Left lung (tissue), 4 donors: ENCODE measurements at regions not wholly inside any gene's neighbourhood (a gene's known extent, or its start where the extent isn't known, plus 50 kb on each side); places are given as distances from the start of the nearest gene placed in this dataset.

Experiments
- ATAC-seq: fragments of 200-7000 bp; cut with Tn5 transposase; one replicate; pipeline ENCODE4 v1.9.1; 2020; ENCODE audit warnings: moderate library complexity
- DNase-seq, 4 donors: peaks; one replicate each; pipeline ENCODE4 v3.0.0-alpha.2; 2013 to 2020
- H3K27ac ChIP-seq, 2 donors: fragments of 200-600 bp; sonication (generic) in 1 of 2; one replicate each; pipeline versions ENCODE4 v1.5.0 to v1.8.0; 2020 to 2021
- H3K27me3 ChIP-seq, 2 donors: fragments of 200-600 bp; sonication (generic) in 1 of 2; one replicate each; pipeline versions ENCODE4 v1.5.0 to v1.8.0; 2020 to 2021
- H3K36me3 ChIP-seq, 2 donors: fragments of 200-600 bp; sonication (generic) in 1 of 2; one replicate each; pipeline versions ENCODE4 v1.5.0 to v1.8.0; 2020 to 2021
- H3K4me1 ChIP-seq, 2 donors: fragments of 200-600 bp; one replicate each; pipeline ENCODE4 v1.8.0; 2021
- H3K4me3 ChIP-seq, 2 donors: fragments of 200-600 bp; sonication (generic) in 1 of 2; one replicate each; pipeline versions ENCODE4 v1.5.0 to v1.8.0; 2020 to 2021; ENCODE audit warnings: mild to moderate bottlenecking in 1 of 2
- H3K9me3 ChIP-seq, 2 donors: fragments of 200-600 bp; sonication (generic) in 1 of 2; one replicate each; pipeline versions ENCODE4 v1.5.0 to v1.8.0; 2020 to 2021
- CTCF ChIP-seq, 2 donors: fragments of 200-600 bp; sonication (generic) in 1 of 2; IDR thresholded peaks; one replicate each; pipeline versions ENCODE4 v1.5.0 to v1.8.0; 2021; ENCODE audit warnings: antibody characterized with exemption in 2 of 2
- intact Hi-C, 2 donors: fragments of 100-400 bp; cut with DNase I; formaldehyde crosslinking; loops; one replicate each; pipeline versions ENCODE4 v1.11.2 to v1.14.2; 2022
- donor health status: DM: no; HTN: yes; CAD: no.
- donor health status: DM: no; HTN: no; CAD: no.

- intact Hi-C loops = no loop called here
- no peaks in the 10 kb centered on the region for H3K27me3 ChIP-seq
- TF ChIP-seq CTCF (IDR thresholded peaks at IDR 0.05) = no peak
- no peak for ATAC-seq
- H3K4me3 ChIP-seq = no peak overlapping the region
- H3K9me3 ChIP-seq = peaks cover 0 to 2% of the 10 kb centered on the region in 2 donors
- H3K4me1 ChIP-seq = no peaks in the 10 kb centered on the region
- H3K27ac ChIP-seq = no peak overlapping the region
- DNase-seq = no peak
- H3K36me3 ChIP-seq = no peaks in the 10 kb centered on the region
These were observed 420.9 kb downstream of the C12orf50 start for GRCh38 chr12:87608321-87608720.

GRCh38 chr12:87603727-87604126 is 425.5 kb downstream of the C12orf50 start:
- no peaks in the 10 kb centered on the region for H3K36me3 ChIP-seq
- H3K9me3 ChIP-seq = peaks cover 0 to 2% of the 10 kb centered on the region in 2 donors
- H3K27ac ChIP-seq = no peak overlapping the region
- DNase-seq = no peak
- no peaks in the 10 kb centered on the region for H3K27me3 ChIP-seq
- ATAC-seq = no peak
- no peak for TF ChIP-seq CTCF (IDR thresholded peaks at IDR 0.05)
- intact Hi-C loops = no loop called here
- H3K4me3 ChIP-seq = no peak overlapping the region
- H3K4me1 ChIP-seq = no peaks in the 10 kb centered on the region

GRCh38 chr12:87599459-87599858 is 429.7 kb downstream of the C12orf50 start:
- H3K9me3 ChIP-seq = no peaks in the 10 kb centered on the region
- H3K27ac ChIP-seq = no peak overlapping the region
- H3K36me3 ChIP-seq = no peaks in the 10 kb centered on the region
- H3K27me3 ChIP-seq = no peaks in the 10 kb centered on the region
- TF ChIP-seq CTCF (IDR thresholded peaks at IDR 0.05) = no peak
- H3K4me3 ChIP-seq = no peak overlapping the region
- DNase-seq (no peak), ATAC-seq (no peak)
- intact Hi-C loops = no loop called here
- no peaks in the 10 kb centered on the region for H3K4me1 ChIP-seq

- no peak for TF ChIP-seq CTCF (IDR thresholded peaks at IDR 0.05)
- no peaks in the 10 kb centered on the region for H3K9me3 ChIP-seq
- DNase-seq (peak in 1 of 4 donors; percentile 8), ATAC-seq (no peak)
- H3K4me3 ChIP-seq = no peak overlapping the region
- no peak overlapping the region for H3K27ac ChIP-seq
- H3K36me3 ChIP-seq = no peaks in the 10 kb centered on the region
- H3K4me1 ChIP-seq = no peaks in the 10 kb centered on the region
- intact Hi-C loops = no loop called here
- H3K27me3 ChIP-seq = no peaks in the 10 kb centered on the region
These were observed 432.1 kb downstream of the C12orf50 start for GRCh38 chr12:87597114-87597513.

GRCh38 chr12:87596636-87597035 is 432.6 kb downstream of the C12orf50 start:
- no peak for ATAC-seq
- Histone ChIP-seq H3K9me3 (no peaks in the 10 kb centered on the region), H3K27me3 (no peaks in the 10 kb centered on the region), H3K4me3 (no peak overlapping the region), H3K4me1 (no peaks in the 10 kb centered on the region), H3K27ac (no peak overlapping the region), H3K36me3 (no peaks in the 10 kb centered on the region)
- no peak for DNase-seq
- TF ChIP-seq CTCF (IDR thresholded peaks at IDR 0.05) = no peak
- intact Hi-C loops = no loop called here
